IMR-90 (cell line): ENCODE measurements at regions not wholly inside any gene's neighbourhood (a gene's known extent, or its start where the extent isn't known, plus 50 kb on each side); places are given as distances from the start of the nearest gene placed in this dataset.
"Not testable (repeated sequence)": the region's sequence is repeated elsewhere in the genome, so short reads cannot be mapped to it uniquely, and the experiment has no call there.

ENCODE experiments used
- ATAC-seq: fragments of 200-7000 bp; cut with Tn5 transposase; 2 replicates; pipeline ENCODE4 v1.9.1; 2020; ENCODE audit warnings: low read depth, mild to moderate bottlenecking, moderate library complexity
- BruUV-seq: library from RNA; stranded (reverse); fragments of 400-500 nt; replicated peaks from 2 replicates; lab custom pipeline; 2021; lab: Mats Ljungman, UMichigan
- CTCF ChIA-PET: fragments of 300-600 bp; formaldehyde crosslinking; extraction: SDS; loops from one replicate; lab custom pipeline; 2021; ENCODE audit warnings: antibody characterized with exemption; lab: Yijun Ruan, JAX
- POLR2A ChIA-PET: fragments of 300-600 bp; sonication (Branson Sonifier 250); formaldehyde crosslinking; loops from one replicate; lab custom pipeline; 2022; ENCODE audit warnings: antibody characterized with exemption; ENCODE audit not compliant: unreplicated experiment; lab: Charles Lee
- DNase-seq: peaks from one replicate; pipeline ENCODE4 v3.0.0; 2013
- H2AFZ ChIP-seq: replicated peaks from 2 replicates; pipeline ENCODE3; 2013; ENCODE audit warnings: low read length, mild to moderate bottlenecking; ENCODE audit not compliant: poor library complexity
- H2AK5ac ChIP-seq: 2 replicates; pipeline ENCODE4 v1.6.1; 2013; ENCODE audit warnings: low read depth, low read length, inconsistent platforms
- H2AK9ac ChIP-seq: replicated peaks from 2 replicates; pipeline ENCODE3; 2013; ENCODE audit warnings: mild to moderate bottlenecking, low read depth, low read length, moderate library complexity; ENCODE audit not compliant: poor library complexity
- H2BK120ac ChIP-seq: 2 replicates; pipeline ENCODE4 v1.6.1; 2013; ENCODE audit warnings: low read depth, low read length, inconsistent platforms
- H2BK15ac ChIP-seq: 3 replicates; pipeline ENCODE4 v1.6.1; 2013; ENCODE audit warnings: low read depth, low read length, inconsistent platforms
- H2BK20ac ChIP-seq: 2 replicates; pipeline ENCODE4 v1.6.1; 2013; ENCODE audit warnings: low read depth, mild to moderate bottlenecking, inconsistent platforms, low read length, moderate library complexity
- H2BK5ac ChIP-seq: 2 replicates; pipeline ENCODE4 v1.6.1; 2013; ENCODE audit warnings: mild to moderate bottlenecking, low read depth, low read length, inconsistent platforms; ENCODE audit not compliant: poor library complexity, severe bottlenecking
- H3K14ac ChIP-seq: replicated peaks from 2 replicates; pipeline ENCODE4 v1.6.1; 2013; ENCODE audit warnings: low read depth, low read length, inconsistent platforms
- H3K18ac ChIP-seq: 2 replicates; pipeline ENCODE4 v1.6.1; 2013; ENCODE audit warnings: low read depth, low read length, control low read depth
- H3K23ac ChIP-seq: 2 replicates; pipeline ENCODE4 v1.6.1; 2013; ENCODE audit warnings: low read depth, low read length, inconsistent platforms
- H3K27ac ChIP-seq: 2 replicates; pipeline ENCODE4 v1.5.1; 2013; ENCODE audit warnings: mild to moderate bottlenecking, control low read depth, low read length; ENCODE audit not compliant: insufficient read depth
- H3K27me3 ChIP-seq: 2 replicates; pipeline ENCODE4 v1.6.1; 2013; ENCODE audit warnings: low read length; ENCODE audit not compliant: control insufficient read depth, insufficient read depth
- H3K36me3 ChIP-seq: 2 replicates; pipeline ENCODE4 v1.6.1; 2013; ENCODE audit warnings: low read length, mixed read lengths; ENCODE audit not compliant: control insufficient read depth, insufficient read depth
- H3K4ac ChIP-seq: 2 replicates; pipeline ENCODE4 v1.6.1; 2013; ENCODE audit warnings: low read depth, low read length, inconsistent platforms
- H3K4me1 ChIP-seq: 2 replicates; pipeline ENCODE4 v1.6.1; 2013; ENCODE audit warnings: low read length, mixed read lengths; ENCODE audit not compliant: control insufficient read depth, insufficient read depth
- H3K4me2 ChIP-seq: 2 replicates; pipeline ENCODE4 v1.6.1; 2013; ENCODE audit warnings: low read depth, mild to moderate bottlenecking, control low read depth, low read length, moderate library complexity
- H3K4me3 ChIP-seq: 2 replicates; pipeline ENCODE4 v1.5.1; 2013; ENCODE audit warnings: low read depth, mild to moderate bottlenecking, control low read depth, low read length, moderate library complexity; ENCODE audit not compliant: insufficient read depth
- H3K56ac ChIP-seq: 2 replicates; pipeline ENCODE4 v1.6.1; 2013; ENCODE audit warnings: low read length, inconsistent platforms; ENCODE audit not compliant: insufficient read depth; ENCODE audit errors: extremely low read depth
- H3K79me1 ChIP-seq, 2 experiments: 2 replicates each; pipeline ENCODE4 v1.6.1; 2013; ENCODE audit warnings: low read length in 2 of 2, inconsistent platforms in 1 of 2, low read depth in 1 of 2
- H3K9ac ChIP-seq: 2 replicates; pipeline ENCODE4 v1.6.1; 2013; ENCODE audit warnings: low read depth, low read length, control low read depth
- H3K9me1 ChIP-seq: 2 replicates; pipeline ENCODE4 v1.6.1; 2013; ENCODE audit warnings: low read length, inconsistent platforms; ENCODE audit not compliant: insufficient read depth
- H3K9me3 ChIP-seq: 2 replicates; pipeline ENCODE4 v1.6.1; 2013; ENCODE audit warnings: low read length; ENCODE audit not compliant: control insufficient read depth, insufficient read depth
- H4K20me1 ChIP-seq: 2 replicates; pipeline ENCODE4 v1.6.1; 2013; ENCODE audit warnings: low read length, inconsistent platforms; ENCODE audit not compliant: insufficient read depth
- H4K5ac ChIP-seq: 2 replicates; pipeline ENCODE4 v1.6.1; 2013; ENCODE audit warnings: mild to moderate bottlenecking, low read depth, low read length, control low read depth
- H4K8ac ChIP-seq, 2 experiments: 2 replicates each; pipeline ENCODE4 v1.6.1; 2013; ENCODE audit warnings: low read depth in 2 of 2, low read length in 2 of 2, control low read depth in 1 of 2, inconsistent platforms in 1 of 2
- H4K91ac ChIP-seq: 2 replicates; pipeline ENCODE4 v1.6.1; 2013; ENCODE audit warnings: low read depth, low read length, inconsistent platforms; ENCODE audit not compliant: insufficient read depth
- WGBS, 2 experiments: methylation state at CpG; one replicate each; pipeline versions ENCODE4 v1.1.5 to v1.1.7; 2013; ENCODE audit warnings: missing lambda C conversion rate in 2 of 2; ENCODE audit not compliant: insufficient read length in 1 of 2; ENCODE audit errors: extremely low coverage in 2 of 2; 5-methylcytosine and 5-hydroxymethylcytosine counted together
- dilution Hi-C: fragments of 300-500 bp; cut with HindIII; formaldehyde crosslinking; loops from one replicate; pipeline ENCODE4 v1.14.3; 2018; ENCODE audit warnings: low sequenced_read_pairs; ENCODE audit not compliant: unreplicated experiment
- in situ Hi-C: fragments of 300-500 bp; cut with MboI; formaldehyde crosslinking; loops from 3 replicates; pipeline ENCODE4 v1.14.3; 2019; ENCODE audit warnings: low sequenced_read_pairs, inconsistent platforms, mixed read lengths
- intact Hi-C: fragments of 100-400 bp; cut with micrococcal nuclease; formaldehyde crosslinking; loops from 2 replicates; pipeline ENCODE4 v1.10.0; 2022

DNA sequence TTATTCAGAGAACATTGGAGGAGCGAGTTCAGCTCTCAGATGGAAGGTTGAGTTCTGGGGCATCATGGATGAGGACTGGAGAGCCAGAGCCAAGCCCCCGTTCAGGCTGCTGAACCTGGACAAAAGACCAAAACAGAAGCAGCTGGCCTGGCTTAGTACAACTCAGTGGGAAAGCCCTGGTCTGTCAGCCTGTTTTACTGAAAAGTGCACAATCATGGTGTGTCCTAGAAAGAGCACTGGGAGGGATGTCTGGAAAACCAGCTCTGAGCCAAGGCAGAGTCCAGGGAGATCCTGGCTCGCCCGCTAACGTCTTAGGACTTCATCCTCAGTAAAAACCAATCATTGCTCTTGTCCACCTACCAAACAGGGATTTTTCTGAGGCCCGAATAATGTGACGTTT, 129.7 kb upstream of the MTLN start:
- no CpG with 5 or more reads among the region's 7 CpGs for WGBS, 2 experiments
- ATAC-seq, BruUV-seq, intact Hi-C loops, H3K56ac ChIP-seq, in situ Hi-C loops, H3K9me3 ChIP-seq, H3K4me1 ChIP-seq, dilution Hi-C loops, H2BK120ac ChIP-seq, H3K9me1 ChIP-seq, H4K5ac ChIP-seq, H2BK5ac ChIP-seq, H3K4me2 ChIP-seq, H3K4ac ChIP-seq, H3K4me3 ChIP-seq, POLR2A ChIA-PET, H2AFZ ChIP-seq, H3K18ac ChIP-seq, H3K23ac ChIP-seq, H3K27ac ChIP-seq, DNase-seq, H2AK9ac ChIP-seq, H2BK15ac ChIP-seq, H2AK5ac ChIP-seq, H4K91ac ChIP-seq, H3K14ac ChIP-seq, H3K36me3 ChIP-seq, H4K8ac ChIP-seq, H3K79me1 ChIP-seq, H3K27me3 ChIP-seq, H2BK20ac ChIP-seq, CTCF ChIA-PET, H4K20me1 ChIP-seq, H3K9ac ChIP-seq: not testable (repeated sequence)

DNA sequence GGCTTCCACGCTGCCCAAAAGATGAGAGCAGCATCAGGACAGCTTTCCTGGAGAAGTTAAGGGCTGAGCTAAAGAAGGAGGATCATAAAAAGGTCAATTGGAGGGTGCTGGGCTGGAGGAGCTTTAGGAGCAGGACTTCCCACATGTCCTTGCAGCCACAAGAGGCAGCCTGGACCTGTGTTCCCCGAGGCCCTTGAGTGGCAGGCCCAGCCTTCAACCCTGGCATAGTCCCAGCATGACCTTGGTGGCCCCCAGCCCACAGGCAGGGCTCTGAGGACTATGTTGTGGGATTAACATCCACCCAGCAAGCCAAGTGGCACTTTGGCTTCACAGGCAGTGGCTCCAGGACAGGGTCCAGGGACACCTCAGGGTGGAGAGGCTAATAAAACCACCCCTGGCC, 126.8 kb upstream of the MTLN start:
- H2BK120ac ChIP-seq, H3K27me3 ChIP-seq, H2AK9ac ChIP-seq, H4K91ac ChIP-seq, H3K4ac ChIP-seq, H3K36me3 ChIP-seq, H4K8ac ChIP-seq, H3K4me3 ChIP-seq, H3K9me3 ChIP-seq, in situ Hi-C loops, intact Hi-C loops, H3K4me2 ChIP-seq, H3K18ac ChIP-seq, H4K5ac ChIP-seq, H3K14ac ChIP-seq, H2BK20ac ChIP-seq, H3K9me1 ChIP-seq, dilution Hi-C loops, BruUV-seq, H3K27ac ChIP-seq, H2AFZ ChIP-seq, H2BK5ac ChIP-seq, H3K79me1 ChIP-seq, H3K9ac ChIP-seq, H3K56ac ChIP-seq, DNase-seq, POLR2A ChIA-PET, H2AK5ac ChIP-seq, CTCF ChIA-PET, H3K23ac ChIP-seq, H4K20me1 ChIP-seq, H3K4me1 ChIP-seq, H2BK15ac ChIP-seq: not testable (repeated sequence)
- whole genome bisulfite sequencing, 2 experiments, result no CpG with 5 or more reads among the region's 2 CpGs
- ATAC-seq, result 0 out of 2 replicates have a peak, but pooled peaks have one; percentile 27
